H1 (cell line): ENCODE measurements at regions not wholly inside any gene's neighbourhood (a gene's known extent, or its start where the extent isn't known, plus 50 kb on each side); places are given as distances from the start of the nearest gene placed in this dataset.

Experiments
- CTCF ChIA-PET: fragments of 300-600 bp; sonication (Branson Sonifier 250); formaldehyde crosslinking; loops from one replicate; lab custom pipeline; 2021; ENCODE audit not compliant: partially characterized antibody; lab: Charles Lee
- POLR2A ChIA-PET: fragments of 300-600 bp; sonication (Branson Sonifier 250); formaldehyde crosslinking; loops from one replicate; lab custom pipeline; 2021; ENCODE audit warnings: inconsistent platforms; ENCODE audit not compliant: partially characterized antibody; lab: Charles Lee
- DNase-seq, 2 experiments: peaks; one replicate each; pipeline versions ENCODE4 v3.0.0 to v3.0.0-alpha.2; 2010 to 2022; ENCODE audit warnings: low spot score in 2 of 2, low read depth in 1 of 2, mixed read lengths in 1 of 2
- FAIRE-seq: peaks from 2 replicates; lab custom pipeline; 2011; peaks lifted over from hg19 to GRCh38; lab: Jason Lieb, UNC
- H2AFZ ChIP-seq: 2 replicates; pipeline ENCODE4 v1.8.1; 2012; ENCODE audit warnings: low read length, inconsistent platforms
- H2AK5ac ChIP-seq: 2 replicates; pipeline ENCODE4 v1.6.1; 2013; ENCODE audit warnings: low read depth, low read length
- H2BK120ac ChIP-seq: replicated peaks from 2 replicates; pipeline ENCODE3; 2013; ENCODE audit warnings: low read depth, low read length, inconsistent platforms
- H2BK12ac ChIP-seq: 2 replicates; pipeline ENCODE4 v1.6.1; 2013; ENCODE audit warnings: low read depth, low read length
- H2BK15ac ChIP-seq: 2 replicates; pipeline ENCODE4 v1.6.1; 2013; ENCODE audit warnings: low read length
- H2BK20ac ChIP-seq: 2 replicates; pipeline ENCODE4 v1.6.1; 2013; ENCODE audit warnings: low read length
- H2BK5ac ChIP-seq: 2 replicates; pipeline ENCODE4 v1.6.1; 2013; ENCODE audit warnings: low read depth, low read length
- H3K14ac ChIP-seq: 2 replicates; pipeline ENCODE4 v1.6.1; 2013; ENCODE audit warnings: inconsistent platforms; ENCODE audit not compliant: insufficient read length
- H3K18ac ChIP-seq: 2 replicates; pipeline ENCODE4 v1.6.1; 2013; ENCODE audit warnings: low read length; ENCODE audit errors: extremely low read depth
- H3K23ac ChIP-seq: 2 replicates; pipeline ENCODE4 v1.6.1; 2013; ENCODE audit warnings: inconsistent platforms; ENCODE audit not compliant: insufficient read length
- H3K23me2 ChIP-seq: 2 replicates; pipeline ENCODE4 v1.6.1; 2013; ENCODE audit warnings: low read depth, low read length
- H3K27ac ChIP-seq: 2 replicates; pipeline ENCODE4 v1.6.1; 2011; ENCODE audit warnings: low read depth, low read length, inconsistent platforms
- H3K27me3 ChIP-seq, 4 experiments: replicated peaks in 1 of 4; 1 replicate in 1 of 4; 2 replicates in 3 of 4; pipeline versions ENCODE4 v1.6.1 to v1.8.1; 2011 to 2013; ENCODE audit warnings: low read length in 3 of 4, mild to moderate bottlenecking in 3 of 4, inconsistent platforms in 2 of 4, mixed read lengths in 2 of 4, moderate library complexity in 1 of 4; ENCODE audit not compliant: control insufficient read depth in 3 of 4, insufficient read depth in 3 of 4; ENCODE audit errors: extremely low read depth in 1 of 4
- H3K36me3 ChIP-seq, 4 experiments: 2 replicates each; pipeline versions ENCODE4 v1.6.1 to v1.8.1; 2011 to 2013; ENCODE audit warnings: mild to moderate bottlenecking in 4 of 4, low read length in 3 of 4, moderate library complexity in 2 of 4, control low read depth in 1 of 4, inconsistent platforms in 1 of 4; ENCODE audit not compliant: insufficient read depth in 4 of 4, control insufficient read depth in 2 of 4
- H3K4ac ChIP-seq: replicated peaks from 2 replicates; pipeline ENCODE3; 2013; ENCODE audit warnings: low read length, low read depth, mixed read lengths, inconsistent platforms; ENCODE audit not compliant: insufficient read length
- H3K4me1 ChIP-seq, 4 experiments: replicated peaks in 1 of 4; 1 replicate in 1 of 4; 2 replicates in 3 of 4; pipeline versions ENCODE4 v1.6.1 to v1.8.1; 2011 to 2013; ENCODE audit warnings: low read length in 3 of 4, inconsistent platforms in 2 of 4, mixed read lengths in 1 of 4; ENCODE audit not compliant: insufficient read depth in 4 of 4, control insufficient read depth in 3 of 4
- H3K4me2 ChIP-seq, 2 experiments: 2 replicates each; pipeline versions ENCODE4 v1.6.1 to v1.8.1; 2011 to 2013; ENCODE audit warnings: low read depth in 2 of 2, low read length in 2 of 2, control low read depth in 1 of 2, inconsistent platforms in 1 of 2, mild to moderate bottlenecking in 1 of 2; ENCODE audit not compliant: insufficient read depth in 1 of 2
- H3K4me3 ChIP-seq, 4 experiments: fragments of 200-600, 300-600 bp in 1 of 4; sonication (generic), shearing (Covaris generic), sonication (Bioruptor Twin) in 1 of 4; 2 replicates each; pipeline versions ENCODE4 v1.5.1 to v1.8.1; 2011 to 2016; ENCODE audit warnings: low read length in 4 of 4, low read depth in 3 of 4, control low read depth in 2 of 4, inconsistent platforms in 2 of 4, mild to moderate bottlenecking in 2 of 4, mixed read lengths in 1 of 4, moderate library complexity in 1 of 4; ENCODE audit not compliant: insufficient read depth in 2 of 4; ENCODE audit errors: extremely low read depth in 1 of 4
- H3K56ac ChIP-seq: replicated peaks from 2 replicates; pipeline ENCODE3; 2013; ENCODE audit warnings: low read depth, mild to moderate bottlenecking, mixed read lengths, low read length, inconsistent platforms; ENCODE audit not compliant: insufficient read length
- H3K79me1 ChIP-seq: 2 replicates; pipeline ENCODE4 v1.6.1; 2013; ENCODE audit warnings: low read depth, low read length, control low read depth
- H3K79me2 ChIP-seq, 2 experiments: 2 replicates each; pipeline versions ENCODE4 v1.6.1 to v1.8.1; 2012 to 2013; ENCODE audit warnings: low read length in 2 of 2, mild to moderate bottlenecking in 2 of 2, inconsistent platforms in 1 of 2; ENCODE audit not compliant: insufficient read depth in 2 of 2, control insufficient read depth in 1 of 2
- H3K9ac ChIP-seq, 4 experiments: replicated peaks in 1 of 4; 1 replicate in 1 of 4; 2 replicates in 3 of 4; pipeline versions ENCODE4 v1.6.1 to v1.8.1; 2011 to 2013; ENCODE audit warnings: low read depth in 3 of 4, low read length in 3 of 4, control low read depth in 2 of 4, mild to moderate bottlenecking in 2 of 4, moderate library complexity in 2 of 4, inconsistent platforms in 1 of 4; ENCODE audit errors: extremely low read depth in 1 of 4
- H3K9me3 ChIP-seq, 2 experiments: 2 replicates each; pipeline versions ENCODE4 v1.6.1 to v1.8.1; 2012 to 2013; ENCODE audit warnings: mild to moderate bottlenecking in 2 of 2, moderate library complexity in 2 of 2, control low read depth in 1 of 2, inconsistent platforms in 1 of 2, low read depth in 1 of 2, low read length in 1 of 2, mixed read lengths in 1 of 2; ENCODE audit not compliant: insufficient read depth in 2 of 2
- H4K20me1 ChIP-seq, 2 experiments: replicated peaks in 1 of 2; 2 replicates each; pipeline versions ENCODE3 to v1.8.1; 2011 to 2013; ENCODE audit warnings: inconsistent platforms in 2 of 2, low read length in 2 of 2, mild to moderate bottlenecking in 1 of 2; ENCODE audit not compliant: insufficient read depth in 2 of 2, control insufficient read depth in 1 of 2
- H4K5ac ChIP-seq: 2 replicates; pipeline ENCODE4 v1.6.1; 2013; ENCODE audit warnings: low read length, low read depth, mixed read lengths, inconsistent platforms; ENCODE audit not compliant: insufficient read length
- H4K8ac ChIP-seq: 2 replicates; pipeline ENCODE4 v1.8.0; 2013; ENCODE audit warnings: mild to moderate bottlenecking, moderate library complexity, low read length, inconsistent platforms; ENCODE audit not compliant: insufficient read depth; ENCODE audit errors: extremely low read depth
- H4K91ac ChIP-seq: replicated peaks from 2 replicates; pipeline ENCODE3; 2013; ENCODE audit warnings: low read length, mixed read lengths, inconsistent platforms; ENCODE audit not compliant: insufficient read length
- ATF3 ChIP-seq: IDR thresholded peaks from 2 replicates; pipeline ENCODE4 v1.6.1; 2011; ENCODE audit warnings: low read depth, mild to moderate bottlenecking, low read length; ENCODE audit not compliant: insufficient read depth
- BACH1 ChIP-seq: IDR thresholded peaks from 2 replicates; pipeline ENCODE4 v1.6.1; 2012; ENCODE audit warnings: low read length, improper control_type of control experiment
- CHD2 ChIP-seq: IDR thresholded peaks from 2 replicates; pipeline ENCODE4 v1.6.1; 2012; ENCODE audit warnings: low read length, improper control_type of control experiment
- CTCF ChIP-seq, 3 experiments: IDR thresholded peaks; 1 replicate in 2 of 3; 2 replicates in 1 of 3; pipeline versions ENCODE4 v1.5.1 to v1.6.1; 2011; ENCODE audit warnings: low read length in 3 of 3, mild to moderate bottlenecking in 3 of 3, inconsistent platforms in 2 of 3, low read depth in 1 of 3, moderate library complexity in 1 of 3; ENCODE audit not compliant: insufficient read depth in 1 of 3; ENCODE audit errors: control extremely low read depth in 1 of 3
- MAFK ChIP-seq: IDR thresholded peaks from 2 replicates; pipeline ENCODE4 v1.6.1; 2012; ENCODE audit warnings: low read depth, mild to moderate bottlenecking, improper control_type of control experiment, low read length
- NANOG ChIP-seq: IDR thresholded peaks from 2 replicates; pipeline ENCODE4 v1.6.1; 2011; ENCODE audit warnings: low read length, low read depth, mild to moderate bottlenecking, inconsistent platforms; ENCODE audit not compliant: insufficient read depth, poor library complexity, severe bottlenecking
- WGBS, 2 experiments: shearing (Covaris generic) in 1 of 2; methylation state at CpG; one replicate each; pipeline versions ENCODE4 v1.1.6 to v1.1.7; 2013 to 2015; ENCODE audit warnings: low lambda C conversion rate in 2 of 2, mixed read lengths in 2 of 2, inconsistent platforms in 1 of 2, low coverage in 1 of 2, missing lambda C conversion rate in 1 of 2; ENCODE audit not compliant: insufficient replicate concordance in 2 of 2, insufficient coverage in 1 of 2, insufficient read length in 1 of 2; ENCODE audit errors: extremely low coverage in 1 of 2, missing lambda C conversion rate in 1 of 2; 5-methylcytosine and 5-hydroxymethylcytosine counted together

- Histone ChIP-seq H4K20me1 (no peaks in the 10 kb centered on the region), H3K14ac (no peak overlapping the region), H2AK5ac (no peak overlapping the region), H3K18ac (no peak overlapping the region), H3K4ac (no peak overlapping the region), H4K8ac (no peak overlapping the region), H3K56ac (no peak overlapping the region), H3K4me2 (no peak overlapping the region), H3K79me2 (no peaks in the 10 kb centered on the region), H3K9me3 (peaks cover 6 to 9% of the 10 kb centered on the region in 2 experiments; a peak in 2 of 4 replicates), H3K4me3 (no peak overlapping the region), H2BK120ac (no peak overlapping the region), H2BK15ac (no peak overlapping the region), H2BK20ac (no peak overlapping the region), H3K36me3 (no peaks in the 10 kb centered on the region), H2BK5ac (no peak overlapping the region), H3K23me2 (no peaks in the 10 kb centered on the region; the same call in 1 of the 2 replicates), H4K5ac (no peak overlapping the region), H3K27ac (no peak overlapping the region), H3K23ac (no peak overlapping the region), H3K27me3 (no peaks in the 10 kb centered on the region), H3K79me1 (no peaks in the 10 kb centered on the region), H3K9ac (no peak overlapping the region), H3K4me1 (no peaks in the 10 kb centered on the region), H2BK12ac (no peak overlapping the region), H2AFZ (no peak overlapping the region), H4K91ac (no peak overlapping the region)
- FAIRE-seq (no peak), DNase-seq (no peak)
- TF ChIP-seq MAFK: peak; percentile 25; the same call in 1 of the 2 replicates
- TF ChIP-seq NANOG: no peak
- peak; percentile 69 for TF ChIP-seq BACH1
- no peak for TF ChIP-seq CHD2
- no peak for TF ChIP-seq CTCF (IDR thresholded peaks at IDR 0.05; ENCODE audit: control extremely low read depth in 1 of 3, insufficient read depth in 1 of 3, low read depth in 1 of 3, low read length in 3 of 3)
- TF ChIP-seq ATF3: no peak
- CTCF ChIA-PET: interaction anchor here (0.9 kb wide), 1 partner anchor 15 kb away, joined by 3 read pairs; no protein-coding TSS in a partner anchor
- WGBS, 2 experiments: 88% methylated on average over 6 of the region's 6 CpGs; no CpG with 5 or more reads in 1 of the 2 experiments
- POLR2A ChIA-PET: no interaction called here
Observed at GRCh38 chr15:92332125-92332899, 61.4 kb upstream of the ST8SIA2 start.
